ENCODE measurements at regions not wholly inside any gene's neighbourhood (a gene's known extent, or its start where the extent isn't known, plus 50 kb on each side); places are given as distances from the start of the nearest gene placed in this dataset.

DNA sequence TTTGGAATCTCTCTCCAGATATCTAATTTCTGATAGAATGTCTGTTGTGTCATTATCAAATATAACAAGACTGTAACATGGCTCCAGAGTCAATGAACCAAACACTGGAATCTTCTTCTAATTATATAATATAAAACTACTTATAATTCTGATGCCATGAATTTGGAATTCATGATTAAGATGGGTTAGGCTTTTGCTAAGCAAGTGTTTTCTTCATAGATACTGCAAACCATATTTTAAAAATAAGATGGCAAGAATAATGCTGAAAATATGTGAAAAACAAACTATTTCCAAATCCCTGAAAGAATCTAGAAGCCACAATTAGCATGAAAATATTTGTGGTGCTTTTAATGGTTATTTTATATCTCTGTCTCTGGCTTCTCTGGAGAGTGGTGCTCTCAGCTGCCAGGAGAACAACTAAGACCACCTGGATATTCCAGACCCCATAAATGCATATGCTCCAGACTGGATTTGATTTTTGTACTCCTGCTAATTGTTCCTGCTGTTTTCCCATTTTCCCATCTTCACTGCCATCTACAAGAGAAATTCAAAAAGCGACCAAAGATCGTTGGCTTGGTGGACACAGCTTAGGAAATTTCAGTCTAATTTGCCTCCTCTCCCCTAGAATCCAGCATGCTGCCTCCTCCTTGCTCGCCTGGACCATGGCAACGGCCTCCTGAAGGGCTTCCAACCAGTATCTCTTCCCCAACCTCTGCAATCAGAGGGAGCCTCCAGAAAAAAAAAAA, 418.9 kb downstream of the SETD4 start:
- no peak for DNase-seq
- no peak overlapping the region for H3K4me3 ChIP-seq
- intact Hi-C loops (cut with DNase I; ENCODE audit: low total_unique reads) = no loop called here
- H3K4me1 ChIP-seq = no peaks in the 10 kb centered on the region
- no peaks in the 10 kb centered on the region for H3K36me3 ChIP-seq
- in situ Hi-C loops (cut with MboI; ENCODE audit: low sequenced_read_pairs in 4 of 4) = no loop called here
- ATAC-seq = no peak
- H3K27me3 ChIP-seq = no peaks in the 10 kb centered on the region
- TF ChIP-seq, protein P1, sequence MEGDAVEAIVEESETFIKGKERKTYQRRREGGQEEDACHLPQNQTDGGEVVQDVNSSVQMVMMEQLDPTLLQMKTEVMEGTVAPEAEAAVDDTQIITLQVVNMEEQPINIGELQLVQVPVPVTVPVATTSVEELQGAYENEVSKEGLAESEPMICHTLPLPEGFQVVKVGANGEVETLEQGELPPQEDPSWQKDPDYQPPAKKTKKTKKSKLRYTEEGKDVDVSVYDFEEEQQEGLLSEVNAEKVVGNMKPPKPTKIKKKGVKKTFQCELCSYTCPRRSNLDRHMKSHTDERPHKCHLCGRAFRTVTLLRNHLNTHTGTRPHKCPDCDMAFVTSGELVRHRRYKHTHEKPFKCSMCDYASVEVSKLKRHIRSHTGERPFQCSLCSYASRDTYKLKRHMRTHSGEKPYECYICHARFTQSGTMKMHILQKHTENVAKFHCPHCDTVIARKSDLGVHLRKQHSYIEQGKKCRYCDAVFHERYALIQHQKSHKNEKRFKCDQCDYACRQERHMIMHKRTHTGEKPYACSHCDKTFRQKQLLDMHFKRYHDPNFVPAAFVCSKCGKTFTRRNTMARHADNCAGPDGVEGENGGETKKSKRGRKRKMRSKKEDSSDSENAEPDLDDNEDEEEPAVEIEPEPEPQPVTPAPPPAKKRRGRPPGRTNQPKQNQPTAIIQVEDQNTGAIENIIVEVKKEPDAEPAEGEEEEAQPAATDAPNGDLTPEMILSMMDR (IDR thresholded peaks at IDR 0.05 in 4 of 5, conservative IDR thresholded peaks at IDR 0.05 in 1 of 5) = no peak
- no peak for TF ChIP-seq POLR2A (IDR thresholded peaks at IDR 0.05)
- H3K9me3 ChIP-seq = no peaks in the 10 kb centered on the region
- H3K27ac ChIP-seq = no peak overlapping the region

DNA sequence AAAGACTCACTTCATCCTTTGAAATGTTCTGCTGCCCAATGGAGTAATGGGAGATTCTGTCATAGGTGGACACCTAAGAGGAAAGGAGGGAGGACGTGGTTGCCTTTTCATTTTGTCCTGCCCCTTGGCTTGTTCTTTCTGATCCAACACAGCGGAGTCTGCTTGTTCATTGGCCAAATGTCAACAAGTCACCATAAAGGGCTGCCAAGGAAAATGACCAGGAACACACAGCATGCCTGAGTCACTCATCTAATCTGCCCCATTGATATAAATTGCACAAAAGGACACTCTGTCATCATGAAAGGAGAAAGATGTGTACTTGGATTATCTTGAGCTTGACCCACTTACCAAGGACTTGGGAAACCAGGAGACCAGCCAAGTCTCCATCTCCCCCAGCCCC, 422.9 kb downstream of the SETD4 start:
- Histone ChIP-seq H3K36me3 (no peaks in the 10 kb centered on the region), H3K4me1 (no peaks in the 10 kb centered on the region), H3K27me3 (no peaks in the 10 kb centered on the region), H3K27ac (no peak overlapping the region), H3K9me3 (no peaks in the 10 kb centered on the region), H3K4me3 (no peak overlapping the region)
- DNase-seq (peak in 1 of 2 donors; percentile 18), ATAC-seq (peak in 1 of 2 donors; percentile 33)
- intact Hi-C loops (cut with DNase I; ENCODE audit: low total_unique reads) = no loop called here
- in situ Hi-C loops (cut with MboI; ENCODE audit: low sequenced_read_pairs in 4 of 4) = no loop called here
- TF ChIP-seq, protein P1 (IDR thresholded peaks at IDR 0.05 in 4 of 5, conservative IDR thresholded peaks at IDR 0.05 in 1 of 5) = no peak
- TF ChIP-seq POLR2A (IDR thresholded peaks at IDR 0.05) = no peak

DNA sequence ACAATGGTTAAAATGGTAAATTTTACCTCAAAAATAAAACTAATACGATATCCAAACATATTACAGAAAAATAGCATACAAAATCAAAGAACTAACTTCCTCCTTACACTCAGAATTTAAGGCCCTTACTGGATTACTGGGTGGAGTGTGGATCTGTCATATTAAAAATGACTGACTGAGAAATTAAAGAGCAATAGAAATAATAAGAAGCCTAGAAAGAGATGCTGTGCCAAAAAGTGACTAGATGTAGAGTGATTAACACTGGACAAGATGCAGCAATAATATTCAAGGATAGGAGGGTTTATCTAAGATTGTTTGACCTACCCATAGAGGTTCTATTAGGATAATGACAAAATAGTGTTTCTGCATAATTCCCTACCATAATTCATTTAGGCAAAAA, 424.3 kb downstream of the SETD4 start:
- Histone ChIP-seq H3K9me3 (no peaks in the 10 kb centered on the region), H3K27me3 (no peaks in the 10 kb centered on the region), H3K4me1 (no peaks in the 10 kb centered on the region), H3K27ac (no peak overlapping the region), H3K36me3 (no peaks in the 10 kb centered on the region), H3K4me3 (no peak overlapping the region)
- TF ChIP-seq, protein P1 (IDR thresholded peaks at IDR 0.05 in 4 of 5, conservative IDR thresholded peaks at IDR 0.05 in 1 of 5) = no peak
- no peak for TF ChIP-seq POLR2A (IDR thresholded peaks at IDR 0.05)
- intact Hi-C loops (cut with DNase I; ENCODE audit: low total_unique reads) = no loop called here
- ATAC-seq (no peak), DNase-seq (no peak)
- in situ Hi-C loops (cut with MboI; ENCODE audit: low sequenced_read_pairs in 4 of 4) = no loop called here

DNA sequence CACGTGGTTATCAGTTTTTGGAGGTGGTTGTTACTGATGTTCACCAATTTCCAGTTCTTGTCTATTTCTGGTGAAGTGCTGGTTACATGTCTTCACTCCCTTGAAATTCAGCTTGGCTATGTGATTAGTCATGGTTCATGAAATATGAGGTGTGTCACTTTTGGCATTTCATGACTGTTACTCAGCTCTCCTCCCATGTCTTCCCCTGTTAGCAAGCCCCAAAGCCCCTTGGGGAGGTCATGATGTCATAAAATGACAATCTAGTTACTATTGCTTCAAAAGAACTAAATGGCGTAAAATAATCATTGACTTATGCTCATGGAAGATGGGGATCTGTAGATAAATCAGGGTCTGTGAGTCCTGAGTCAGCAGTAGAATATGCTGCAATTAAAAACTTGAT, 425.1 kb downstream of the SETD4 start:
- H3K9me3 ChIP-seq = no peaks in the 10 kb centered on the region
- no peaks in the 10 kb centered on the region for H3K27me3 ChIP-seq
- DNase-seq = peak in 1 of 2 donors; percentile 14
- in situ Hi-C loops (cut with MboI; ENCODE audit: low sequenced_read_pairs in 4 of 4) (no loop called here), intact Hi-C loops (cut with DNase I; ENCODE audit: low total_unique reads) (no loop called here)
- no peaks in the 10 kb centered on the region for H3K4me1 ChIP-seq
- no peak for TF ChIP-seq POLR2A (IDR thresholded peaks at IDR 0.05)
- TF ChIP-seq, protein P1 (IDR thresholded peaks at IDR 0.05 in 4 of 5, conservative IDR thresholded peaks at IDR 0.05 in 1 of 5) = no peak
- H3K4me3 ChIP-seq = no peak overlapping the region
- H3K27ac ChIP-seq = no peak overlapping the region
- ATAC-seq = peak; percentile 42 to 49
- no peaks in the 10 kb centered on the region for H3K36me3 ChIP-seq

DNA sequence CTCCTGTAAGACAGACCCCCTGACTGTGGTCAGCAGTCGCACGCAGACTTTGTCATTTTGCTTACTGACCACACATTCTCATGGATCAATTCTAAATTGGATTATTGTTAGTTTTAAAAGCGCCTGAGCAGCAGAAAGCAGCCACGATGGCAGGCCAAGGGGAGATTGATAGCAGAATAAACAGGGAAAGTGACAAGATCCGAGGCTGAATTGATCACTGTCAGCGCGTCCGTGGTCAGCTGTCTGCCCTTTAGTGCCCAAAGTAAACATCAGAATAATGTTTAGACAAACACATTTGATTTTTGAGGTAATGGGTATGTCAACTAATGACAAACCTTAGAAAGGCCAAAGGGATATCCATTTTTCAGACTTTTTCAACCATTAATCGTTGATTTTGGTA, 426.8 kb downstream of the SETD4 start:
- TF ChIP-seq, protein P1 (IDR thresholded peaks at IDR 0.05 in 4 of 5, conservative IDR thresholded peaks at IDR 0.05 in 1 of 5) = no peak
- TF ChIP-seq POLR2A (IDR thresholded peaks at IDR 0.05) = no peak
- Histone ChIP-seq H3K36me3 (no peaks in the 10 kb centered on the region), H3K27me3 (no peaks in the 10 kb centered on the region), H3K4me3 (no peak overlapping the region), H3K27ac (no peak overlapping the region), H3K9me3 (no peaks in the 10 kb centered on the region), H3K4me1 (no peaks in the 10 kb centered on the region)
- intact Hi-C loops (cut with DNase I; ENCODE audit: low total_unique reads) (no loop called here), in situ Hi-C loops (cut with MboI; ENCODE audit: low sequenced_read_pairs in 4 of 4) (no loop called here)
- DNase-seq (no peak), ATAC-seq (no peak)
